Activated T-cell treated with anti-CD3 and anti-CD28 coated beads, Interleukin-2, amount 50 U/mL, for 72 hours (primary cell): ENCODE measurements at regions not wholly inside any gene's neighbourhood (a gene's known extent, or its start where the extent isn't known, plus 50 kb on each side); places are given as distances from the start of the nearest gene placed in this dataset.

ENCODE experiments used
- ATAC-seq, 2 donors: fragments of 150-1000 bp; cut with Tn5 transposase; replicated peaks in 1 of 2; 2 replicates each; pipeline ENCODE4 v1.10.0; 2021; ENCODE audit warnings: moderate library complexity in 2 of 2, mild to moderate bottlenecking in 1 of 2
- DNase-seq, 2 donors: peaks; one replicate each; pipeline ENCODE4 v3.0.0; 2021 to 2022; ENCODE audit warnings: mixed read lengths in 1 of 2
- H3K27ac Mint-ChIP-seq: one replicate; pipeline ENCODE4 v1.8.0; 2022; ENCODE audit warnings: mild to moderate bottlenecking, moderate library complexity, mixed read lengths
- H3K27me3 Mint-ChIP-seq: one replicate; pipeline ENCODE4 v1.8.0; 2022; ENCODE audit warnings: low read depth, mixed read lengths
- H3K36me3 Mint-ChIP-seq, 2 donors: one replicate each; pipeline ENCODE4 v1.8.0; 2022; ENCODE audit warnings: mixed read lengths in 2 of 2, mild to moderate bottlenecking in 1 of 2; ENCODE audit not compliant: insufficient read depth in 2 of 2
- H3K4me1 Mint-ChIP-seq: one replicate; pipeline ENCODE4 v1.8.0; 2022; ENCODE audit warnings: low read depth, mixed read lengths
- H3K4me3 Mint-ChIP-seq, 2 donors: one replicate each; pipeline ENCODE4 v1.8.0; 2022; ENCODE audit warnings: mild to moderate bottlenecking in 2 of 2, mixed read lengths in 2 of 2, moderate library complexity in 2 of 2
- H3K9me3 Mint-ChIP-seq, 2 donors: one replicate each; pipeline ENCODE4 v1.8.0; 2022; ENCODE audit warnings: mixed read lengths in 2 of 2

DNA sequence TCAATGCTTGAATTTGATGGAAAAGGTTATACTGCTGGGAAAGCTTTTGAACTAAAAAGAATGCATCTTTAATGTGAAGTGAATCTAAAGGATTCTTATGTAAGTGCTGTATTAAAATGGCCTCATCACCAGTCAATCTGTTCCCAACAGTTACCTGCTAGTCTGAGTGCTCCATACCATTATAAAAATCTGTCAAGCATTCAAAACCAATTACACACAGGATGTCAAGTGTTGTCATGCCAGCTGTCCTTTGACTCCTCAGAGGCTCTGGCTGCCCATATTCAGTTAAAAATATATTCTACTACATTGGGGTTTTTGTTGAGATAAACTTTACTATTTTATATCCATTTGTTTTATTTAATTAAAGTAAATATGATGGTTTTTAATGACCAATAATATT, 1587.7 kb downstream of the AMY1C start:
- H3K4me3 Mint-ChIP-seq = no peak overlapping the region
- no peak for DNase-seq
- no peak for ATAC-seq

GRCh38 chr1:105343317-105343716, 1593.6 kb downstream of the AMY1C start:
- ATAC-seq = no peak
- DNase-seq = no peak
- Mint-ChIP-seq H3K9me3 (peaks cover 2 to 7% of the 10 kb centered on the region in 2 donors), H3K4me1 (no peaks in the 10 kb centered on the region), H3K4me3 (no peak overlapping the region), H3K27ac (no peak overlapping the region), H3K36me3 (peaks cover 0 to 2% of the 10 kb centered on the region in 2 donors), H3K27me3 (no peaks in the 10 kb centered on the region)

More for the DNA sequence above, 1587.7 kb downstream of the AMY1C start:
- Mint-ChIP-seq H3K4me1 (no peaks in the 10 kb centered on the region), H3K27ac (no peak overlapping the region), H3K36me3 (peaks cover 0 to 2% of the 10 kb centered on the region in 2 donors), H3K27me3 (no peaks in the 10 kb centered on the region), H3K9me3 (peaks cover 1% of the 10 kb centered on the region in 2 donors)

DNA sequence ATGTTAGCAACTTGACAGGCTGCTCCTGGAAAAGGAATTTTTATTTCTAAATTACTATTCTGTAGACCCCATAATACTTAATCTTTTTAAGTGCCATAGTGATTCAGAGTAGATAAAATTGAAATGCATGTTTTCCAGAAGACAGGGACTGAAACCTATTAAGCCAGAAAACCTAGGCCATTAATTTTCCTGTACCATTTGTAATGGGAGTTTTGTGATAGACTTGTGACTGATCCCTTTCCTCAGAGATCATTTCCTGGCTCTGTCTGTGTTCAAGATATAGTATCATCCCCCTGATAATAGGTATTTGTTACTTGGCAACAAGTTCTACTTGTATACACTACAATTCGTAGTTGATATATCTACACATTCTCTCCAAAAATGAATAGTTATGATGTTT, 1609.8 kb downstream of the AMY1C start:
- ATAC-seq (no peak), DNase-seq (no peak)
- H3K4me1 Mint-ChIP-seq = no peaks in the 10 kb centered on the region
- H3K4me3 Mint-ChIP-seq = no peak overlapping the region
- peaks cover 2 to 5% of the 10 kb centered on the region in 2 donors for H3K9me3 Mint-ChIP-seq
- H3K27ac Mint-ChIP-seq = no peak overlapping the region
- no peaks in the 10 kb centered on the region for H3K27me3 Mint-ChIP-seq
- no peaks in the 10 kb centered on the region for H3K36me3 Mint-ChIP-seq

GRCh38 chr1:105362438-105362837, 1612.7 kb downstream of the AMY1C start:
- Mint-ChIP-seq H3K27ac (no peak overlapping the region), H3K4me1 (no peaks in the 10 kb centered on the region), H3K9me3 (peaks cover 0 to 4% of the 10 kb centered on the region in 2 donors), H3K36me3 (no peaks in the 10 kb centered on the region), H3K27me3 (no peaks in the 10 kb centered on the region), H3K4me3 (no peak overlapping the region)
- no peak for DNase-seq
- ATAC-seq = no peak

DNA sequence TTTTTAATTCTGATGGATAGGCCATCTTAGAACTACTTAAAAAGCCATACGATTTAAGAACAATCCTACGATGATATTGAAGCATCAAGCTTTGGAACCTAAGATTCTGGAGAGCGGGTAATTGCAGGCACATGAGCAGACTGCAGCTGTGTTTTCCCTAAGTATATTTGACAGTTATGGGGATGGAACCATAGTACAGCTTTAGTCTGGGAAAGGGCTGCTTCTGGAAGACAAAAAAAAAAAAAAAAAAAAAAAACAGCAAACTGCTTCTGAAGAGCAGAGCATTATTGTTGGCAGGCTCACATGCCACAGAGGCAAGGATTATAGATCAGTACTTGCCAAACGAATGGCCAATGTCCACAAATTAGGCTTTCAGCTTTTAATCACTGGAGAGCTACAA, 1618.7 kb downstream of the AMY1C start:
- no peak for ATAC-seq
- no peak for DNase-seq
- no peak overlapping the region for H3K4me3 Mint-ChIP-seq
- H3K9me3 Mint-ChIP-seq = peaks cover 0 to 5% of the 10 kb centered on the region in 2 donors
- H3K36me3 Mint-ChIP-seq = no peaks in the 10 kb centered on the region
- no peaks in the 10 kb centered on the region for H3K4me1 Mint-ChIP-seq
- H3K27me3 Mint-ChIP-seq = no peaks in the 10 kb centered on the region
- no peak overlapping the region for H3K27ac Mint-ChIP-seq

DNA sequence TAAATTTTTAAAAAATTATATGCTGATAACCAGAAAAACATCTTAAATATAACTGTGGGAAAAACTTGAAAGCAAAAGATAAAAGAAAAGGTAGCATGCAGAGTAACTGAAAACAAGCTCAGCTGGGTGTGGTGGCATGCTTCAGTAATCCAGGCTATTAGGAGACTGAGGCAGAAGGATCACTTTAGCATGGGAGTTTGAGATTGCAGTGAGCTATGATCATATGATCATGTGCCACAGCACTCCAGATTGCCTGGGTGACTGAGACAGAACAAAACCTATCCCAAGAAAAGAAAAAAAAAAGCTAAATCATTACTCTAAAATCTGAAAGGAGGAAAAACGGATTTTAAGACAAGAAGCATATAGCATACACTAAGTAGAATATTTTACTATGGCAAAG, 1624.0 kb downstream of the AMY1C start:
- no peak for ATAC-seq
- no peak for DNase-seq
- no peaks in the 10 kb centered on the region for H3K36me3 Mint-ChIP-seq
- H3K4me3 Mint-ChIP-seq = no peak overlapping the region
- no peaks in the 10 kb centered on the region for H3K27me3 Mint-ChIP-seq
- H3K27ac Mint-ChIP-seq = no peak overlapping the region
- no peaks in the 10 kb centered on the region for H3K4me1 Mint-ChIP-seq
- H3K9me3 Mint-ChIP-seq = peaks cover 3 to 5% of the 10 kb centered on the region in 2 donors

DNA sequence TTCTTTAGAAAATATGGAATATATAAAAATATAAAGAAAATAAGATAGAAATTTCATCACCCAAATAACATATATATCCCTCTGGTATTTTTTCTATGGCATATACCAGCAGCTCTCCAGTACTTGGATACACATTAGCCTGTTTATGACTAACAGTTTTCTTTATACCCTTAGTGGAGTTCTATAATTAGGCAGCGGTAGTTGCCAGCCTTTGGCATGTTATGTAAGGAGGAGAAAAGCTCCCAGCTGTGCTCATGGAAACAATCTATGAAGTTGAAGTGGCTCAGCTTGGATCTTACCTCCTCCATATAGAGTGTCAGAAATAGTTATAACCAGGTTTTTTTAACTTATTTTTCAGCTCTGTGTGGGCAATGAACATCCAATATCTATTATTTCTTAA, 1636.8 kb downstream of the AMY1C start:
- Mint-ChIP-seq H3K4me3 (no peak overlapping the region), H3K9me3 (peaks cover 12 to 16% of the 10 kb centered on the region in 2 donors), H3K4me1 (no peaks in the 10 kb centered on the region), H3K27me3 (no peaks in the 10 kb centered on the region), H3K27ac (no peak overlapping the region), H3K36me3 (peaks cover 0 to 3% of the 10 kb centered on the region in 2 donors)
- ATAC-seq = no peak
- no peak for DNase-seq

DNA sequence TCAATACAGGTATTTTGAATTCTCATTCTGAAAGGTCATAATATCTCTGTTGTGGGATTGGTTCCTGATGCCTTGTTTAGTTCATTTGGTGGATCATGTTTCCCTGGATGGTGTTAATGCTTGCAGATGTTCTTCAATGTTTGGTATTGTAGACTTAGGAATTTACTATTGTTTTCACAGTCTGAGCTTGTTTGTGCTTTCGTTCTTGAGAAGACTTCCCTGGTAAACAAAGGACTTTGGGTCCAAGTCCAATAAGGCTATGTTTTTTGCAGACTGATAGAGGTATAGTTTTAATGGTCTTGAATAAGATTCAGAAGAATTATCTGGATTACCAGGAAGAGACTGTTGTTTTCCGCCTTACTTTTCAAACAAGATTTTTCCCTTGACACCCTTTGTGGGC, 1646.3 kb downstream of the AMY1C start:
- H3K9me3 Mint-ChIP-seq = peaks cover 4 to 7% of the 10 kb centered on the region in 2 donors
- H3K27me3 Mint-ChIP-seq = no peaks in the 10 kb centered on the region
- no peak overlapping the region for H3K4me3 Mint-ChIP-seq
- no peak overlapping the region for H3K27ac Mint-ChIP-seq
- no peaks in the 10 kb centered on the region for H3K4me1 Mint-ChIP-seq
- no peaks in the 10 kb centered on the region for H3K36me3 Mint-ChIP-seq
- ATAC-seq (no peak), DNase-seq (no peak)

- Mint-ChIP-seq H3K4me1 (no peaks in the 10 kb centered on the region), H3K27me3 (no peaks in the 10 kb centered on the region), H3K9me3 (peaks cover 4 to 7% of the 10 kb centered on the region in 2 donors), H3K36me3 (no peaks in the 10 kb centered on the region), H3K27ac (no peak overlapping the region), H3K4me3 (no peak overlapping the region)
- DNase-seq = no peak
- no peak for ATAC-seq
Observed at GRCh38 chr1:105398909-105399308, 1649.2 kb downstream of the AMY1C start.

DNA sequence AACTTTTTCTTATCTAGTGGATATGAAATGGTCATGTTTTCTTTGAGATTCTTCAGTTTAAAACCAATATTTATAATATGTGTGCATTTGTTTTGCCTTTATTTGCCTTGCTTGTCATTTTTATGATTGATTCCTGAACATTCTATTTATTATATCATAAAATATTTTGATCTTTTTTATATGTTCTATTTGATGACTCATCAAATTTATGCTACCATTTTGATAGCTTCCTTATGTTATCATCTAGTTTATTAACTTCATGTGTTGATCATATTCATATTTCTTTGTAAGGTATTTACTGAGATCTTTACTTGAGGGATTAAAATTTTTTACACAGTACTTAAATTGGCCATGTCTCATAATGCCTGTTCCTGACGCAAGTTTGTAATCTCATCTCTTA, 1650.0 kb downstream of the AMY1C start:
- no peaks in the 10 kb centered on the region for H3K27me3 Mint-ChIP-seq
- no peaks in the 10 kb centered on the region for H3K4me1 Mint-ChIP-seq
- no peaks in the 10 kb centered on the region for H3K36me3 Mint-ChIP-seq

GRCh38 chr1:105416261-105416660, 1640.2 kb upstream of the PRMT6 start:
- no peak overlapping the region for H3K4me3 Mint-ChIP-seq
- no peaks in the 10 kb centered on the region for H3K4me1 Mint-ChIP-seq
- peaks cover 1 to 2% of the 10 kb centered on the region in 2 donors for H3K36me3 Mint-ChIP-seq
- DNase-seq = no peak
- ATAC-seq = no peak
- peaks cover 5 to 6% of the 10 kb centered on the region in 2 donors for H3K9me3 Mint-ChIP-seq
- no peaks in the 10 kb centered on the region for H3K27me3 Mint-ChIP-seq
- no peak overlapping the region for H3K27ac Mint-ChIP-seq

More for the DNA sequence above, 1650.0 kb downstream of the AMY1C start:
- Mint-ChIP-seq H3K4me3 (no peak overlapping the region), H3K27ac (no peak overlapping the region), H3K9me3 (peaks cover 2 to 6% of the 10 kb centered on the region in 2 donors)
- ATAC-seq (no peak), DNase-seq (no peak)

GRCh38 chr1:105419030-105419429, 1637.4 kb upstream of the PRMT6 start:
- ATAC-seq (no peak), DNase-seq (no peak)
- Mint-ChIP-seq H3K4me1 (no peaks in the 10 kb centered on the region), H3K27ac (no peak overlapping the region), H3K27me3 (no peaks in the 10 kb centered on the region), H3K9me3 (peaks cover 5 to 6% of the 10 kb centered on the region in 2 donors), H3K36me3 (peaks cover 1 to 2% of the 10 kb centered on the region in 2 donors), H3K4me3 (no peak overlapping the region)

DNA sequence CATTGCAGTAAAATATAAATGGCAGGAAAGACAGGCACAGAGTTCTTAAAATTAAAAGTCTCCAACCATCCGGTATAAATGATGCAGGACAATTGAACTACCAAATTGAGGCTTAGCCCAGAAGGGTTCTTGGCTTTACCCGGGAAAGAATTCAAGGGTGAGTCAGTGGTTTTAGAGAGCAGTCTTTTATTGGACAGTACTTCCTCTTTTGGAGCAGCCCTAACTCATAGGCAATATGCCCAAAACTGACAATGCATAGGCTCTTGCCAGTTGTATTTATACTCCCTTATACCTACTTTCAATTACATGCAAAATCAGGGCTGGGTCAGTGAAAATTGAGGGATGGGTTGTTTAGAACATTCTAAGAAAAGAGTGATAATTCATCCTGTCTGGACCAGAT, 1628.9 kb upstream of the PRMT6 start:
- no peaks in the 10 kb centered on the region for H3K4me1 Mint-ChIP-seq
- no peak overlapping the region for H3K4me3 Mint-ChIP-seq
- H3K9me3 Mint-ChIP-seq = peaks cover 0 to 2% of the 10 kb centered on the region in 2 donors
- H3K27me3 Mint-ChIP-seq = no peaks in the 10 kb centered on the region
- no peak for DNase-seq
- ATAC-seq = no peak
- no peak overlapping the region for H3K27ac Mint-ChIP-seq
- no peaks in the 10 kb centered on the region for H3K36me3 Mint-ChIP-seq

DNA sequence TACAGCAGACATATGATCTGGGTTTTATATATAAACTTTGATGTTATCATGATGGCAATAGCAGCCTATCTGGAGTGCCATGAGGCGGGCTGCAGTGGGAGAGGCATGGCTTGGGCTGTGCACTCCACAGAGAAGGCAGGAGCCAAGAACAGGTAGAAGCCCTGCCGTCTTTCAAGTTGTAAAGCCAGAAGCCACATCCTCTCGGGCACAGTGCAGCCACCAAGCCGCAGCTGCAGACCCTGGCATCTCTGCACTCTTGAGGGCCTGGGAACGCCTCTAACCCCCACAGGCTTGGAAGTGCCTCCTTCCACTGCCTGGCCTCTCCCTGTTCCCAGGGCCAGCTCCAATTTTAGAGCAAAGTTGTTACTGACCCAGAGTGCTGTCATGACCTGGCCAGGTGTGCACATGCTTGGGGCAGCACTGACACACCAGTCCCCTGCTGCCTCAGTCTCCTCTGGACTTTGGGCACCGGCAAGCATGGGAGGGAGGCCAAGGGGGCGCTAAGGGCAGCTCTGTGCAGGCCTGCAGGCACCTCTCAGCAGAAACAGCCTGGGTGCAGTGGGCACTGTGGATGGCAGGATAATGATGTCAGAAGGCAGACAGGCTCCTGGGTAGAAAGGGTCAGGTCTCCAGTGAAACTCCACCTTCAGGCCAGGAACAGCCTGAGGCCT, 1619.8 kb upstream of the PRMT6 start:
- DNase-seq (no peak), ATAC-seq (no peak)
- Mint-ChIP-seq H3K36me3 (peaks cover 1 to 2% of the 10 kb centered on the region in 2 donors), H3K27ac (no peak overlapping the region), H3K4me3 (no peak overlapping the region), H3K9me3 (peaks cover 7 to 9% of the 10 kb centered on the region in 2 donors), H3K27me3 (no peaks in the 10 kb centered on the region), H3K4me1 (no peaks in the 10 kb centered on the region)
